DOHH2 (cell line): ENCODE measurements at regions not wholly inside any gene's neighbourhood (a gene's known extent, or its start where the extent isn't known, plus 50 kb on each side); places are given as distances from the start of the nearest gene placed in this dataset.

ENCODE experiments used
- CTCF ChIP-seq: fragments of 200-600 bp; sonication (generic); IDR thresholded peaks from one replicate; pipeline ENCODE4 v1.5.1; 2014; ENCODE audit warnings: antibody characterized with exemption, mild to moderate bottlenecking, low read depth, low read length; ENCODE audit not compliant: poor library complexity, severe bottlenecking
- EZH2phosphoT487 ChIP-seq: fragments of 200-600 bp; sonication (generic); IDR thresholded peaks from 2 replicates; pipeline ENCODE4 v1.6.1; 2017; ENCODE audit warnings: borderline replicate concordance, mild to moderate bottlenecking, antibody characterized with exemption, low read length, moderate library complexity, mixed read lengths

- TF ChIP-seq EZH2phosphoT487 (no peak), CTCF (no peak)
Measured at GRCh38 chr2:175353275-175353674, 171.8 kb upstream of the ATP5MC3 start.
